ENCODE measurements at regions not wholly inside any gene's neighbourhood (a gene's known extent, or its start where the extent isn't known, plus 50 kb on each side); places are given as distances from the start of the nearest gene placed in this dataset.

GRCh38 chr22:49678842-49679170 lies 148.9 kb downstream of the BRD1 start:
- WGBS, 2 experiments (ENCODE audit: low coverage in 1 of 2, low lambda C conversion rate in 2 of 2, missing lambda C conversion rate in 2 of 2) = 32 to 35% methylated on average over 10 of the region's 10 CpGs
- in situ Hi-C loops (cut with MboI) = no loop called here
- TF ChIP-seq EZH2phosphoT487 (IDR thresholded peaks at IDR 0.05; ENCODE audit: insufficient read depth, low read depth) (no peak), EZH2 (IDR thresholded peaks at IDR 0.05; ENCODE audit: insufficient read depth, poor library complexity, severe bottlenecking) (no peak)
- Histone ChIP-seq H3K79me2 (ENCODE audit: insufficient read depth) (no peaks in the 10 kb centered on the region), H3F3A (ENCODE audit: insufficient read depth) (no peaks in the 10 kb centered on the region), H3K9me3 (ENCODE audit: low read depth) (no peaks in the 10 kb centered on the region), H3K4me1 (ENCODE audit: insufficient read depth) (no peaks in the 10 kb centered on the region), H3K4me2 (ENCODE audit: unreplicated experiment) (no peak overlapping the region), H3K36me3 (ENCODE audit: low read depth) (no peaks in the 10 kb centered on the region), H3K27me3 (replicated peaks; ENCODE audit: insufficient read depth) (no peaks in the 10 kb centered on the region; the same call in 1 of the 2 replicates), H4K20me1 (ENCODE audit: insufficient read depth) (no peaks in the 10 kb centered on the region), H3K4me3 (no peak overlapping the region), H3K9me2 (ENCODE audit: insufficient read depth) (no peaks in the 10 kb centered on the region), H3K9ac (no peak overlapping the region), H2AFZ (no peak overlapping the region), H3K27ac (no peak overlapping the region)
- DNase-seq = no peak

- H3F3A ChIP-seq (ENCODE audit: insufficient read depth) = no peaks in the 10 kb centered on the region
- H3K79me2 ChIP-seq (ENCODE audit: insufficient read depth) = no peaks in the 10 kb centered on the region
- H3K36me3 ChIP-seq (ENCODE audit: low read depth) = no peaks in the 10 kb centered on the region
- no peaks in the 10 kb centered on the region; the same call in 1 of the 2 replicates for H3K27me3 ChIP-seq (replicated peaks; ENCODE audit: insufficient read depth)
- WGBS, 2 experiments (ENCODE audit: low coverage in 1 of 2, low lambda C conversion rate in 2 of 2, missing lambda C conversion rate in 2 of 2) = 54 to 56% methylated on average over 22 of the region's 22 CpGs
- no peak overlapping the region for H3K4me2 ChIP-seq (ENCODE audit: unreplicated experiment)
- H3K9me3 ChIP-seq (ENCODE audit: low read depth) = no peaks in the 10 kb centered on the region
- in situ Hi-C loops (cut with MboI) = no loop called here
- TF ChIP-seq EZH2phosphoT487 (IDR thresholded peaks at IDR 0.05; ENCODE audit: insufficient read depth, low read depth) (no peak), EZH2 (IDR thresholded peaks at IDR 0.05; ENCODE audit: insufficient read depth, poor library complexity, severe bottlenecking) (no peak)
- H3K4me3 ChIP-seq = no peak overlapping the region
- H2AFZ ChIP-seq = no peak overlapping the region
- no peaks in the 10 kb centered on the region for H4K20me1 ChIP-seq (ENCODE audit: insufficient read depth)
- H3K9me2 ChIP-seq (ENCODE audit: insufficient read depth) = no peaks in the 10 kb centered on the region
- no peak overlapping the region for H3K27ac ChIP-seq
- no peaks in the 10 kb centered on the region for H3K4me1 ChIP-seq (ENCODE audit: insufficient read depth)
- DNase-seq = no peak
- H3K9ac ChIP-seq = no peak overlapping the region
These were observed 149.4 kb downstream of the BRD1 start for GRCh38 chr22:49678137-49678841.

- no peaks in the 10 kb centered on the region for H3K36me3 ChIP-seq (ENCODE audit: low read depth)
- WGBS, 2 experiments (ENCODE audit: low coverage in 1 of 2, low lambda C conversion rate in 2 of 2, missing lambda C conversion rate in 2 of 2) = 49 to 50% methylated on average over 9 to 18 of the region's 18 CpGs
- H2AFZ ChIP-seq = no peak overlapping the region
- no peaks in the 10 kb centered on the region for H3K9me3 ChIP-seq (ENCODE audit: low read depth)
- no peak overlapping the region for H3K9ac ChIP-seq
- no peaks in the 10 kb centered on the region for H4K20me1 ChIP-seq (ENCODE audit: insufficient read depth)
- no peaks in the 10 kb centered on the region for H3F3A ChIP-seq (ENCODE audit: insufficient read depth)
- no peaks in the 10 kb centered on the region for H3K4me1 ChIP-seq (ENCODE audit: insufficient read depth)
- in situ Hi-C loops (cut with MboI) = no loop called here
- no peak overlapping the region for H3K4me2 ChIP-seq (ENCODE audit: unreplicated experiment)
- TF ChIP-seq EZH2phosphoT487 (IDR thresholded peaks at IDR 0.05; ENCODE audit: insufficient read depth, low read depth) (no peak), EZH2 (IDR thresholded peaks at IDR 0.05; ENCODE audit: insufficient read depth, poor library complexity, severe bottlenecking) (no peak)
- H3K4me3 ChIP-seq = no peak overlapping the region
- no peaks in the 10 kb centered on the region; the same call in 1 of the 2 replicates for H3K27me3 ChIP-seq (replicated peaks; ENCODE audit: insufficient read depth)
- no peaks in the 10 kb centered on the region for H3K9me2 ChIP-seq (ENCODE audit: insufficient read depth)
- H3K27ac ChIP-seq = no peak overlapping the region
- no peaks in the 10 kb centered on the region for H3K79me2 ChIP-seq (ENCODE audit: insufficient read depth)
- no peak for DNase-seq
These were observed 150.2 kb downstream of the BRD1 start for GRCh38 chr22:49677495-49677889.

DNA sequence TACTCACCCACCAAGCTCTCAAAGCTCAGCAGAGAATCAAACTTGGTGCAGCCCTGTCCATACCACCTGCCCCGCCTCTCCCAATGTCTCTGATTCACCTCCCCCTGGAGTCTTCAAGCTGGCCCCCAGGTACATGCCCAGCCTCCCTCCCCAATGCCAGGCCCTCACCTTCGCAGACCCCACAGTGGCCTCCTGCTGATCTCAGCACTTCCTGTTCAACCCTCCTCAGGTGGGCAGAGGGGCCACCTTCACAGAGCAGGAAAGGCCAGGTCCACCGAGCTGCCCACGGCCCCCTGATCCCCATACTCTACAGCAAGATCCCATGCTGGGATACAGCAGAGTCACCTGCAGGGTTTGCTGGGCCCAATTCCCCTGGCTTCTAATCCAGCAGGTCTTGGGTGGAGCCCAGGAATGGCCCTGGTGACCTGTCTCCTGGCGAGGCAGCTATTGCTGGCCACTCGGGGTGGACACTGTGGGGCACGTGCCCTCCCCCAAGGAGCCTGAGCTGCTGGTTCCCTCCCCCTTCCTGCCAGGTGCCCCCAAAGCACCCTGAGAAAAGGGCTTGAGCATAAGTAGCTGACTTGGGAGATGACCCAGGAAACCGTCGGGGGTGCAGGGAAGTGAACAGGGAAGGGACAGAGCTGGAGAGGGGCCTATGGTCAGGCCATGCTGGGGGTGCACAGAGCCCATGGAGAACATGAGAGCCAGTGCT lies 150.7 kb downstream of the BRD1 start:
- in situ Hi-C loops (cut with MboI) = no loop called here
- Histone ChIP-seq H3K27ac (no peak overlapping the region), H3K9me2 (ENCODE audit: insufficient read depth) (no peaks in the 10 kb centered on the region), H3F3A (ENCODE audit: insufficient read depth) (no peaks in the 10 kb centered on the region), H3K9ac (no peak overlapping the region), H4K20me1 (ENCODE audit: insufficient read depth) (no peaks in the 10 kb centered on the region), H3K27me3 (replicated peaks; ENCODE audit: insufficient read depth) (peaks cover 2% of the 10 kb centered on the region; the same call in 1 of the 2 replicates), H3K4me3 (no peak overlapping the region), H3K36me3 (ENCODE audit: low read depth) (no peaks in the 10 kb centered on the region), H3K9me3 (ENCODE audit: low read depth) (no peaks in the 10 kb centered on the region), H3K4me2 (ENCODE audit: unreplicated experiment) (no peak overlapping the region), H2AFZ (no peak overlapping the region), H3K79me2 (ENCODE audit: insufficient read depth) (no peaks in the 10 kb centered on the region), H3K4me1 (ENCODE audit: insufficient read depth) (no peaks in the 10 kb centered on the region)
- WGBS, 2 experiments (ENCODE audit: low coverage in 1 of 2, low lambda C conversion rate in 2 of 2, missing lambda C conversion rate in 2 of 2) = 20 to 38% methylated on average over 9 of the region's 9 CpGs
- no peak for TF ChIP-seq EZH2phosphoT487 (IDR thresholded peaks at IDR 0.05; ENCODE audit: insufficient read depth, low read depth)
- DNase-seq = no peak
